K562 (cell line): ENCODE measurements at regions not wholly inside any gene's neighbourhood (a gene's known extent, or its start where the extent isn't known, plus 50 kb on each side); places are given as distances from the start of the nearest gene placed in this dataset.

Experiments
- ATAC-seq: fragments of 200-7000 bp; cut with Tn5 transposase; 3 replicates; pipeline ENCODE4 v1.9.1; 2020; ENCODE audit warnings: moderate library complexity
- BruUV-seq: library from RNA; stranded (reverse); fragments of 400-500 nt; replicated peaks from 2 replicates; lab custom pipeline; 2021; lab: Mats Ljungman, UMichigan
- CTCF ChIA-PET: fragments of 300-600 bp; formaldehyde crosslinking; extraction: SDS; loops from one replicate; lab custom pipeline; 2021; ENCODE audit warnings: low intra/inter-chr PET ratio; lab: Yijun Ruan, JAX
- POLR2A ChIA-PET: fragments of 300-600, 350-650 bp; sonication (Branson Sonifier 250); formaldehyde crosslinking; extraction: SDS; loops from one replicate; lab custom pipeline; 2021; ENCODE audit warnings: antibody characterized with exemption, inconsistent platforms; lab: Yijun Ruan, JAX
- DNase-seq, 4 experiments: peaks; one replicate each; pipeline versions ENCODE4 v3.0.0 to v3.0.0-alpha.2; 2011 to 2018; ENCODE audit warnings: low spot score in 3 of 4, mixed read lengths in 3 of 4; ENCODE audit errors: extremely low read depth in 1 of 4
- FAIRE-seq: peaks from 2 replicates; lab custom pipeline; 2011; peaks lifted over from hg19 to GRCh38; lab: Jason Lieb, UNC
- H2AFZ ChIP-seq: 2 replicates; pipeline ENCODE4 v1.6.0; 2011; ENCODE audit warnings: low read depth, low read length, control low read depth, inconsistent platforms
- H3K27ac ChIP-seq: fragments of 200-600 bp; 3 replicates; pipeline ENCODE4 v1.8.0; 2011; ENCODE audit warnings: low read depth, mild to moderate bottlenecking, control low read depth, inconsistent platforms, low read length, moderate library complexity, mixed read lengths; ENCODE audit errors: extremely low read depth
- H3K27me3 ChIP-seq, 2 experiments: fragments of 300-600 bp in 1 of 2; 2 replicates in 1 of 2; 3 replicates in 1 of 2; pipeline versions ENCODE4 v1.6.0 to v1.8.0; 2011; ENCODE audit warnings: inconsistent platforms in 2 of 2, low read length in 2 of 2, mild to moderate bottlenecking in 1 of 2, mixed read lengths in 1 of 2, moderate library complexity in 1 of 2; ENCODE audit not compliant: control insufficient read depth in 2 of 2, insufficient read depth in 2 of 2
- H3K36me3 ChIP-seq: fragments of 300-600 bp; 3 replicates; pipeline ENCODE4 v1.8.0; 2011; ENCODE audit warnings: mild to moderate bottlenecking, low read length, inconsistent platforms; ENCODE audit not compliant: control insufficient read depth, insufficient read depth
- H3K4me1 ChIP-seq, 2 experiments: fragments of 200-600 bp in 1 of 2; replicated peaks in 1 of 2; 2 replicates in 1 of 2; 3 replicates in 1 of 2; pipeline versions ENCODE4 v1.5.1 to v1.8.0; 2011; ENCODE audit warnings: inconsistent platforms in 2 of 2, low read length in 2 of 2, mild to moderate bottlenecking in 1 of 2, mixed read lengths in 1 of 2, moderate library complexity in 1 of 2; ENCODE audit not compliant: control insufficient read depth in 2 of 2, insufficient read depth in 2 of 2
- H3K4me2 ChIP-seq: 2 replicates; pipeline ENCODE4 v1.6.1; 2011; ENCODE audit warnings: low read length, control low read depth, inconsistent platforms, mixed read lengths; ENCODE audit not compliant: insufficient read depth
- H3K4me3 ChIP-seq: fragments of 200-600 bp; sonication (generic), shearing (Covaris generic); 2 replicates; pipeline ENCODE4 v1.5.1; 2016; ENCODE audit warnings: control low read depth, inconsistent platforms
- H3K79me2 ChIP-seq: fragments of 200-600 bp; 3 replicates; pipeline ENCODE4 v1.8.0; 2011; ENCODE audit warnings: low read length, inconsistent platforms; ENCODE audit not compliant: control insufficient read depth, insufficient read depth
- H3K9ac ChIP-seq, 2 experiments: 2 replicates each; pipeline versions ENCODE4 v1.6.0 to v1.6.1; 2011; ENCODE audit warnings: low read depth in 2 of 2, low read length in 2 of 2, control low read depth in 1 of 2, inconsistent platforms in 1 of 2, mild to moderate bottlenecking in 1 of 2, mixed read lengths in 1 of 2; ENCODE audit not compliant: insufficient read depth in 1 of 2
- H3K9me1 ChIP-seq: one replicate; pipeline ENCODE4 v1.6.0; 2011; ENCODE audit warnings: inconsistent platforms, mild to moderate bottlenecking, low read length, moderate library complexity; ENCODE audit not compliant: control insufficient read depth, insufficient read depth
- H3K9me3 ChIP-seq: replicated peaks from 2 replicates; pipeline ENCODE4 v1.5.1; 2011; ENCODE audit warnings: low read depth, low read length, inconsistent platforms; ENCODE audit not compliant: control insufficient read depth, insufficient read depth
- H4K20me1 ChIP-seq: replicated peaks from 2 replicates; pipeline ENCODE4 v1.6.1; 2011; ENCODE audit warnings: low read length, inconsistent platforms, mixed read lengths; ENCODE audit not compliant: control insufficient read depth, insufficient read depth
- AFF4 ChIP-seq: sonication (generic); formaldehyde crosslinking; IDR thresholded peaks from 2 replicates; pipeline ENCODE4 v1.8.0; 2023; ENCODE audit warnings: mild to moderate bottlenecking, missing genetic modification reagents
- HMG20B ChIP-seq: fragments of 250-450 bp; sonication (Bioruptor Pico); IDR thresholded peaks from 2 replicates; pipeline ENCODE4 v1.5.0; 2021; ENCODE audit warnings: mild to moderate bottlenecking
- ZNF174 ChIP-seq: fragments of 250-450 bp; sonication (Bioruptor Pico); IDR thresholded peaks from 2 replicates; pipeline ENCODE4 v1.4.0; 2020; ENCODE audit warnings: mild to moderate bottlenecking
- WGBS: fragments of 100-300 bp; shearing (Covaris generic); methylation state at CpG from one replicate; pipeline ENCODE4 v1.1.6; 2016; ENCODE audit warnings: low coverage, mixed read lengths; ENCODE audit not compliant: insufficient coverage; ENCODE audit errors: missing lambda C conversion rate; 5-methylcytosine and 5-hydroxymethylcytosine counted together
- in situ Hi-C: fragments of 300-500 bp; cut with MboI; formaldehyde crosslinking; loops from 4 replicates; pipeline ENCODE4 v1.15.0; 2018; ENCODE audit warnings: inconsistent platforms, mixed read lengths
- intact Hi-C: fragments of 100-400 bp; cut with micrococcal nuclease; formaldehyde crosslinking; loops from 2 replicates; pipeline ENCODE4 v1.14.2; 2022

GRCh38 chr17:70888324-70888723 is 719.0 kb downstream of the KCNJ2 start:
- Histone ChIP-seq H3K27me3 (no peaks in the 10 kb centered on the region), H3K9me3 (peaks cover under 1% of the 10 kb centered on the region; the same call in 1 of the 2 replicates), H3K27ac (no peak overlapping the region), H3K4me1 (no peaks in the 10 kb centered on the region), H3K79me2 (no peaks in the 10 kb centered on the region), H3K36me3 (no peaks in the 10 kb centered on the region), H2AFZ (no peak overlapping the region), H3K4me3 (no peak overlapping the region), H3K9me1 (no peaks in the 10 kb centered on the region), H4K20me1 (no peaks in the 10 kb centered on the region), H3K9ac (no peak overlapping the region), H3K4me2 (no peak overlapping the region)
- intact Hi-C loops: no loop called here
- WGBS: 0% methylated on average over 2 of the region's 2 CpGs
- in situ Hi-C loops: no loop called here
- DNase-seq (no peak), ATAC-seq (no peak), FAIRE-seq (no peak)
- no peak for TF ChIP-seq ZNF174
- TF ChIP-seq HMG20B (CRISPR knock-in tag): no peak
- no peak for TF ChIP-seq AFF4 (CRISPR knock-in tag)
- BruUV-seq: no TSS peak
- ChIA-PET POLR2A (no interaction called here), CTCF (no interaction called here)
